NCI-H2081 treated with DMSO at 0.1 percent for 48 hours (cell line): ENCODE measurements at regions not wholly inside any gene's neighbourhood (a gene's known extent, or its start where the extent isn't known, plus 50 kb on each side); places are given as distances from the start of the nearest gene placed in this dataset.

Experiments used
- DNase-seq: peaks from one replicate; lab custom pipeline; 2025; lab: John Stamatoyannopoulos, UW

DNA sequence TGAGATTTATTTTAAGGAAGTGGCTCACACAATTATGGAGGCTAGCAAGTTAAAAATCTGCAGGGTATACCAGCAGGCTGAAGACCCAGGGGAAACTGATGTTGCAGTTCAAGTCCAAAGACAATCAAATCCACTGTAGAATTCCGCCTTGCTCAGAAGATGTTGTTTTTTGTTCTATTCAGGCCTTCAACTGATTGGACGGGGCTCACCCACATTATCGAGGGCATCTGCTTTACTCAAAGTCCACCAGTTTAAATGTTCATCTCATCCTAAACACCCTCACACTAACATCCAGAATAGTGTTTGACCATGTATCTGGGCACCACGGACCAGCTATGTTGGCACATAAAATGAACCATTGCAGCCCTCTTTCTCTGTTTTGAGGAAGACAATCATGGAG, 211.2 kb upstream of the GPR26 start:
- DNase-seq: no peak

DNA sequence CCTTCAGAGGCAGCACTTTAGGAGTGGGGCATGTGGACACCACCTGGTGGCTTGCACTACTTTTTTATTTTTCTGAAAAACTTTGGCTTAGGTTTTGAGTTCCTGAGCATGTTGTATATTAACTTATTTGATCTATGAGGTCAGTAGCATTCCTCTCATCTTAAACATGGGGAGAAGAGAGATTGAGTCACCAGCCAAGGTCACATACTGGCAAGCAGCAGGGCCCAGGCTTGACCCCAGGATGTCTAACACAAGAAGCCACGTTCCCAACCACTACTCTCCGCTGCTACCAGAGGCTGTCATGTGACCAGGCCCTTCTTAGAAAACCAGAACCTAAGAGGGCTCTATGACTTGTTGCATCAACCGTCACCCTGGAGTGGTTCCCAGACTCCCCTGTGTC, 210.3 kb upstream of the GPR26 start:
- DNase-seq: no peak

DNA sequence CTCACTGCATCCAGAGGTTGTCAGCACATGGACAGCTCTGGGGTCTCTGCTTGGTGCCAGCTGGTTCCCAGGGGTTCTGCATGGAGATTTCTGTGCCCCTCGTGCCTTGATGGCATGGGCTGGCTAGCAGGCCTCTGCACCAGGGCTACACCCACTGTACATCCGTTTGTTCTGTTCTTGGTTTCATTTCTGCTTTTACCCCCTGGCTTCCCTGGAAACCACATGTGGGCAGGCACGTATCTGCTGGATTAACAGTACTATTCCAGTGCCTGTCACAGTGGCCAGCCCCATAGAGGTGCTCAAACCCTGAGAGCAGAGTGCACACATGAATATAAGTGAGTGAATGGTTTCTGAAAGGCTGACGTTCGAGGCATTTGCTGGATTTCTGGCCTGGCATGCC, 207.2 kb upstream of the GPR26 start:
- DNase-seq: no peak

DNA sequence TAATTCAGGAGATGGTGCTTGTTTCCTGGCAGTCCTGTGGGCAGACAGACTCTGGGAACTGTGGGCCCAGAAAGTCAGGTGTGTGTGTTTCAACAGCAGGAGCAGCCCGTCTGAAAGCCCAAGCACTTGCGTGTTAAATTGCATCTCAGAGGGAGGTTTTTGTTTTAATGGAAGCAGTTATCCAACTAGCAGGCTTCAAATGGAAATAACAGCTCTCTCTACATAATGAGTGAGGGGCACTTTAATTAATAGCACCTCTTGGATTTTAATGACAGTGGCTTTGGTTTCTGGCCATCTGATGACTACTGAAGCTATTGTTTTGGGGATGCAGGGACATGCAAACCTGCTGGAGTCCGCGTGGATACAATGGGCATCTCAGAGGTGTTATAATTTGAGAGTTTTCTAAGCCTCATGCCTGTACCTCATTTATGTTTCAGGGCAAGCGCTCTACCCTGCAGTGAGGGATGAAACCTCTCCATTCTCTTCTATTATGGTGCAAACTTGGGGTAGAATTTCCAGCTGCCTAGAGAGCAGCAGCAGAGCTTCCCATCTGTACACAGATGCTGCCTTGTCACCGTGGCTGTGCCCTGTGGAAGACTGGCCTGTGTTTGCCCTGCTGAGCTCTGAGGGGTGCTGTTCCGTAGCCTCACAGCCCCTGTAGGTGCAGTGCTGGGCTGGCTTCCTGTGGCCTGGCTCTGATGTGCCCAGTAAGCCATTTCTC, 206.6 kb upstream of the GPR26 start:
- DNase-seq: no peak

DNA sequence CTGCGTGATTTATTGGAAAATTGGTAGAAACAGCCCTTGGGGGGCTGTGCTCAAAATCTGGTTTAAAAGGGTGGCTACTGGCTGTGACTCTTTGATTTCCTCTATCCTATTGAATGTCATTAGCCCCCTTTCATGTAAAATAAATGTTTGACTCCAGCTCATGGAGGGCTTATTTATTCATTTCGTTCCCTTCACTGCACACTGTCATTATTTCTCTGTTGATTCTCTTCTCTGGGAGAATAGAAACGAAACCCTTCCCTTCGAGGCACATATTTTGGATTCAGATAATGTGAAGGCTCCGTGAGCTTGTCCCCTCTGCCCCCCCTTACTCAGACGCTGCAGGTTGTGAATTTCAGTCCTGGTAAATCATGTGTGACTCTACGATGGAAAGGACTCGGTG, 203.9 kb upstream of the GPR26 start:
- DNase-seq: no peak

DNA sequence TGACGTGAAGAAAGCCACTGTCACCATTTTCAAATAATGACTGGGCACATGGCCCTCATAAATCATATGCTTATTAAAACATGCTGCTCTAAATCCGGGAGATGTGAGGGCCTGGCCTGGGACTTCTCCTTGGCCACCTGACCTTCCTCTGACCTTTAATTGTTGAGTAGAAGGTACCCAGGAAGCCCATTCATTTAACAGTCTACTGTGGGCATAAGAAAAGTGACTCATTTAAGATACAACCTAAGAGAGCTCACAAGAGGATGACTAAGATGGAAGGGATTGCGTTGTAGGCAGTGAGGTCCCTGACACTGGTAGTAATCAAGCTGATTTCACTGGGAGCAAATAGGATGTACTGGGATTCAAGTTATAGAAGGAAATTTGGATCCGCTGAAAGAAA, 203.4 kb upstream of the GPR26 start:
- DNase-seq: no peak

DNA sequence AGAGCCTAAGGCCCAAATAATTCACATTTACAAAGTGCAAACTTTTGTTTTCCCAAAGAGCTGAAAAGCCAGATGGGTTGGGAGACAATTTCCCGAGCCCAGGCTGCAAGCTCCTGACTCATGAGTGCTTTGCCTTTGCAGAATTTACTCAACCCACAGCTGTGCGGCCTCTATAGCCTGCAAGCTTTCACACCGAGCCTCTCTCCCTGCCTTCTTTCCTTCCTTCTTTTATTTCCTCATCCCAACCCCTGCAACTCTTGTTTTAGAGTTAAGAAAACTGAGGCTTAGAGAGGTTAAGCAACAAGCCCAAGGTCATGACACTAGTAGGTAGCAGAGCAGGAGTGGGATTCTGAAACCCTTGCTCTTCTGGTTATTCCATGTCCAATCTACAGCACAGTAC, 203.0 kb upstream of the GPR26 start:
- no peak for DNase-seq

DNA sequence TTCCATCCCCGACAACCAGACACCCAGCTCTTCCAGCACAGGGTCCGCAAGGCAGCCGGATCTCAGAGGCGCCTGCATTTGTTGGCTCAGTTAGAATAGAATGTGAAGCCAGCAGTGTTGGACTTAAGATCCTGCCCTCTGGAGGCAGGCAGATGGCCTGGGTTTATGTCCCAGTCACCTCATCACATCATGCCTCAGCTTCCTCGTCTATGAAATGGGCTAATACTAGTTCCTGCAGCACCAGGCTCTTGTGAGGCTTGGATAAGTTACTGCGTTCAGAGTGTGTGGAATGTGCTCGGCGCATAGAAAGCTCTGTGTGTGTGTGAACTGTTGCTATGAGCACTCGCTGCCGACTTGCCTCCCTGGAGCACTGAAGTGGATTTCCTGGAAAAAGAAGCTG, 202.5 kb upstream of the GPR26 start:
- no peak for DNase-seq

DNA sequence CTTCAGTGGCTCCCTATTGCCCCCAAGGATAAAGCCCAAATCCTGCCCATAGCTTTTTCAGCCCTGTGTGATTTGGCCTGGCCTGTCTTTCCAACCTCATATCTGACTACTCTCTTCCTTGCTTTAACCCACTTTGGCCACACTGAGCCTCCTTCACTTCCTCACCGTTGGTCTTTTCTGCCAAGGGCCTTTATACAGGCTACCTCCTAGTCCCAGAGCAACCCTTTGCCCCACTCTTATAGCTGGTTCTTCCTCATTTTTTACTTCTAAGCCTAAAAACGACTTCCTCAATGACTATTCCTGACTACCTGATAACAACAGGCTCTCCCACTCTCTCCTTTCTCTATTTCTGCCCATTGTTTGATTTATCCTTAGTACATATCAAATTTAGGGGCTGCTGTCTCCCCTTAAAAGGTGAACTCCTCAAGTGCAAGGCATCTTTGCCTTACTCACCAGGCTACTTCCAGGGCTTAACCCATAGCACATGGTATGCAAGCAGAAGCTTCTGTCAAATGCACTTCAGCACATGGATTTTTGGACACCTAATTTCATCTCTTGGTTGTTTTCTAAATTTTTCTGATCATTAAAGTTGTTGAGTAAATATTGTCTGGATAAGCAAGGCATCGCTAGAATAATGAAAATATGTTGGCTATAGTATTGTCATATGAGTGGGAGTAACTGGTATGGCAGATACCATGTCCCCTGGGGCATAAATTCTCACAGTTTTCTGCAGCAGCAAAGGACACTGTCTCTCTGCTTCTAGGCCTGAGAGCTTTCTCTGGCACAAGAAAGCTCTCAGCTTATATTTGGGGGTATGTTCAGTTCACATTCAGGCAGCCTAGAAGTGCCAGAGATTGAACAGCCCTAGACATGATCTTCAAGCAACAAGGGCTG, 201.5 kb upstream of the GPR26 start:
- no peak for DNase-seq

DNA sequence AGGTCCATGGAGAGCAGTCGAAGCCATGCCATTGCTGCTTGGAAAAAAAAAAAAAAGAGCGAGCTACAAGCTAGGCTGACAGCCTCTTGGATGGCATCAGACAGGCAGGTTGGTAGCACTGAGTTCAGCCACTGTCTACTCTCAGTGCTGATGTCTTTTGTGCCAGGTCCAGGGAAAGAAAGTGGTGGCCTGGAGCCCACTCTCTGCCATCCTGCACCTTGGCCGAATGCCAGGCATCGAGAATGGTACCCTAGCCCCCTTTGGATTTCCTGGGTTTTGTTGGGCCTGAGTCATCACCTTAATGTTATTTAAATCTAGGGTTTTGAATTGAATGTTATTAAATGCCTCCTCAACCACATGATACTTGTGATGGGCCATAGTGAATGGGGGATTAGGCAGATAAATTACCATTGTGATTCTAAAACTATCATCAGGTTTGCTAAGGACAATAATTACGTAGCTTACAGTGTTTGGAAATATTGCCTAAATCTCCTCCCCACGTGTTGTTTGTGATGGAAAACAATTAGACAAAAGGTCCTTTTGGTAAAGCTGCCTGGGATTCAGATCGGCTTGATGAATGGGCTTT, 195.7 kb upstream of the GPR26 start:
- DNase-seq: no peak

DNA sequence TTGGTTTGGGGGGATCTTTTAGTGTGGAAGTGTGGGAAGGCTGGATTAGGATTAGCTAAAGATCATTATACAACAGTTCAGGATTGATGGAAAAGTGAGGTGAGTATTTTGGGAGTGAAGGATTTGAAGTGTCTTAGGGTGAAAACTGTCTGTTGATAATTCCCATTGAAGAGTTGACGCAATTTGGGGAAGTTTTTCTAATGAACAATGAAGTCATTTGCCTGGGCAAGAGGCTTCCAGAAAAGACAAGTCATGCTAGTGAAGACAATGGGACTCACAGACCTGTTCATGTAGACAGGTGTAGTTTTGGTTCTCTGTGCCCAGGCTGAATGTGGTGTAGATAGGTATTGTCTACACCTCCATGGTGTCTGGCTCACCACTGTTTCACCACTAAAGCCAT, 194.3 kb upstream of the GPR26 start:
- no peak for DNase-seq

DNA sequence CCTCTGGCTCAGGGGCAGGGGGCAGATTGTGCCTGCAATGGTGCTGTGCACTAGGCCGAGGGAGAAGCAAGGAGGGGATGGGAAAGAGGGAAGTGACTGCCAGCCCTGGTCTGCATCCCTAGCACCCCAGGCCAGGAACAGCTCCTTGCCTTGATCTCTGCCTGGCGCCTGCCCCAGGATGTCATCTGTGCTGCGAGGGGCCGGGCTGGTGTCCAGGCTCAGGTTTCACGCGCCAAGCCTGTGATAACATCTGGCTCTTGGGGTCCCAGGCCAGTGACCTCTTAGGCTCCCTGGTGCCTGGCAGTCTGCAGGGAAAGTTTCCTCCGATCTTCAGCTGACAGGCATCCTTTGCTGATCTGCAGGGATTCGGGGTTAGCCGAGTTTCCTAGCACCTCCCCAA, 193.5 kb upstream of the GPR26 start:
- no peak for DNase-seq

DNA sequence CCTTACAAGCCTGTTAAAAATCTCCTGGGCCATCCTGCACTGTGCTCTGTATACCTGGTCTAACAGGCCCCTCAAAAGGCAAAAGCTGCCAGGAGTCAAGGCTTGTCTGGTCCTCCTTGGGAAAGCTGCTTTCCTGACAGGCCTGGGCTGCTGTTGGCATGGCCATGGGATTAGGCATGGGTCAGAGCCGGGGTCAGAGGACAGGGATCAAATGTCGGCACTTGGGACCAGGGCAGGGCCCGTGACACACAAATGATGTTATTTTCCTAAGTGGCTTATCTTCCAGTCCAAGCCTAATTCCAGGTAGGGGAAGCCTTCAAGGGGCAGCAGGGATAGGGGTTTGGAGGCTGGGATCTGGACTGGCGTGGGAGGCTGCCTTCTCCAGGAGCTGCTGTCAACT, 191.5 kb upstream of the GPR26 start:
- DNase-seq: no peak

DNA sequence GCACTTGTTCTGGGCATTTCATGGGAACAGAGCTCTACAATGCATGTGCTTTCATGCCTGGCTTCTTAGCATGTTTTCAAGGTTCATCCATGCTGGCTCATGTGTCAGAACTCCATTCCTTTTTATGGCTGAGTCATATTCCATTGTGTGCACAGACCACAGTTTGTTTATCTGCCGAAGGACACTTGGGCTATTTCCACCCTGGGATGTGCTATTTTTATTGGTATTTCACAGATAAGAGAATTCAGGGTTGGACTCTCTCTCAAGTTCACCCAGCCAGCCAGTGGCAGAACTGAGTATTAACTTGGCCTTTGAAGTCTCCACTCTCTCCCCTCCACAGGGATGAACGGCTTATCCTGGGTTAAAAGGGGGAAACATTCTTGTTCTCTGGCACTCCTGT, 190.7 kb upstream of the GPR26 start:
- no peak for DNase-seq

DNA sequence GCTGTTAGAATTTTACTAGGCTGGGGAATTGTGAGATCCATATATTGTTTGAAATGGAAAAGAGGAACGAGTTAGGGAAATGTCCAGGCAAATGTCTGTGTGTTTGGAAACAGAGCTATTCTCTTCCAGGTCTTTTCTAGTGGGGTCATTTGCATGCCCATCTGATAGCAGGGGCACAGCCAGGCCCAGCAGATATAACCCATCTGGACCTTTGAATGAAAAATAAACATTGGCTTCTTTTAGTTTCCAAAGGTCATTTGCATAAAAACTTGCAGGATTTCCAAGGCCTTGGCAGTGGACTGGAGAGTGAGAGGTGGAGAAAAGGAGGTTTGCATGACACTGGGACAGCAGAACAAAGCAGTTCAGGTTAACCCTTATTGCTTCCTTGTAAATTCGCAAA, 188.0 kb upstream of the GPR26 start:
- DNase-seq: no peak

DNA sequence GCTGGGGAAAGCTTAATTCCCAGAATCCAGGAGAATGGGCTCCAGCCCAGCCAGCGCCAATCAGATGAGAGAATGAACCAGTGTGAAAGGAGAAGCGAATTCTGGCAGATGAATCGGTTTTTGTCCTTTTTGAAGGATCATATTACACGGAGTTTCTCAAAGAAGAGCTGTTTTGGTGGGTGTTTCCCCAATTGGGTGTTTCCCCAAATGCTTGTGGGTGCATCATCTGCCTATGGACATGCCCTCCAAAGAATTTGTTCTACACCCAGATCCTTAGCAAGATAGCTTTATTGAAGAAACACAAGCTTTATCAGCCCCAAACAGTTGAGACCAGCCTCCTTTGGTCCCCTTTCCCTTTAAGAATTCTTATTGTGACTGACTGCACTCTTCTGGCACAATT, 186.5 kb upstream of the GPR26 start:
- DNase-seq: no peak

DNA sequence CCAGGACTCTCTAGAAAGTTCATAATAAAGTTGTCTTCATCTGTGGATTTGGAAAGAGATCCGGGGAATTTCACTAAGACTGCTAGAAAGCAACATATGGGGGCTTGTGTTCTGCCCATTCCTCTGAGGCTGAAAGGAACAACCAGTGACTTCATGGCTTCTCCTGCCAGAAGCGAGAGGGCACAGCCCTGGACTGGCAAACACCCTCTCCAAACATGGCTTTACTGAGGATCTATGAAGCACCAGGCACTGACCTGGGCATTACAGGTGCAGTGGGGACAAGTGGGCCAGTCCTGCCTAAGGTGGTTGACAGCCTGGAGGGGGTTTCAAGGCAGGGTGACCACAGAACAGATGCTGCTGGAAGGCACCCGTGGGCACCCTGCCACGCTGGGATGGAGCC, 185.8 kb upstream of the GPR26 start:
- DNase-seq: no peak

DNA sequence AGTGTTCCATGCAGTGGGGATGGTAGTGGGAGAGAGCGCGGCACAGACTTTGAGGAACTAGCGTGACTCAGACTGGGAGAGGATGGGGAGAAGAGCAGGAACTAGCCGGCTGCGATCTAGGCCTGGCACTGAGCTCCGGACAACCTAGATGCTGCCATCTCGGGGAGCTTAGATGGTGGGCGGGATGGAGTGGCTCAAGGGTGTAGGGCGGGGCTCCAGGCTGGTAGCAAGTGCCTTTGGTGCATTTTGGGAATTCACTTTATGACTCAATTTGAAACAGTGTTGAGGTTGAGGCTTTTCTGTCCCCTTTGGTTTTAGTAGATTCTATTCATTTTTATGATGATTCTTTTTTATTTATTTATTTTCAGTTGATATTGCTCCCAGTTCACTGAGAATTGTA, 185.3 kb upstream of the GPR26 start:
- DNase-seq: no peak

DNA sequence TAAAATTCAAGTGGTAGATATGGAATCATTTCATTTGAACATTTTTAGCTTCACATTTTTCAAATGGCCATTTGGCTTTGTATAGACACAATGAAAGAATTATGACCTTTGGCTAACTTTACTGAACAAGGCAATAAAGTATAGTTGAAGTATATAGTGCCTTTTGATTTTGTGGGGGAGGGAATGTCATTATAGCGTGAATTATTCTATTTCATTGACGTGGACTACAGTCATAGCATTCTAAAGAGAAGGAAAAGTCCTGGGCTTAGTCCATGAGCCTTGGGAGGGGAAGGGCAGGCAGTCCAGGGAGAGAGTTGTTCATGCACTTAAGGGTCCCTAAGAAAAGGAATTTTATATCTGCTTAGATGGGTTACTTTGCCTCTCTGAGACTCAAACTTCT, 181.4 kb upstream of the GPR26 start:
- no peak for DNase-seq

DNA sequence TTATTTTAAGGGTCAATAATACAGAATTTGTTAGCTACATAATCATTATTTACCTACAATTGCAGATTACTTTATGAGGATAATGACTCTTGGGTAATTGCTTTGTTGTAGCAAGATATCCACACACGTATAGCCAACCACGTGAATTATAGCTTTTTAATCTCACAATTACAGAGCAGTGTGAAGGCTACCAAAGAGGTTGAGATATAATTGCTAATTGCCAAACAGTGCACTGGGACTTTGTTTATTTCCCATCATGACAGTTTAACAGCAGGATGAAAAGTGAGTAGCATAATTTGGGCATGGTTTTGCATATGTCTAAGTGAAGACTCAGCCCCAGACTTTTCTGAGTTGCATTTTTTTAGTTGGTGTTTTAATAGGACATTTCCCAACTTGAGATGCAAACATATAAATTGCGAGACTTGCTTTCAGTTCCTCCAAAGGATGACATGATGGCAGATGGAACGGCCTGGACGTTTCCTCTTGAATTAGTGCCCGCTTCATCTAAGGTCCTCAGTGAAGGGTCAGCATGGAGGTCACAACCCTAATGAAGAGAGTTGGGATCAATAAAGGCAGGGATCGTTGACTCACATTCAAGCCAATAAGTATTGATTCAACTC, 180.7 kb upstream of the GPR26 start:
- no peak for DNase-seq

DNA sequence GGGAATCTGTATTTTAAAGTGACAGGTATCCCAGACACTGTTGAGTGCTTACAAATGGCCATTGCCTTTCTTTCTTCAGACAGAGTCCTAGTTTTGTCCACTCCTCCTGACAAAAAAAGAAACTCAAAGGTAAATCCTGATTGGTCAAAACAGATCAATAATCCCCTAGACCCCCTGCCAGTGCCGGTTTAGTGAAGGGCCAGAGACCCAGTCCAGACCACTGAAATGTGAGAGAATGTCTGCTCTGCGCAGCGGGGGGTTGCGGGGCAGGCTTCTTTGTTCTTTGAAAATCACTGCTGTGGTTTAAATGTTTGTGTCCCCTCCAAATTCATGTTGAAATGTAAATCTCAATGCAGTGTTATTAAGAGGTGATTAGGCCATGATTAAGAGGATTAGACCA, 177.7 kb upstream of the GPR26 start:
- DNase-seq: no peak

DNA sequence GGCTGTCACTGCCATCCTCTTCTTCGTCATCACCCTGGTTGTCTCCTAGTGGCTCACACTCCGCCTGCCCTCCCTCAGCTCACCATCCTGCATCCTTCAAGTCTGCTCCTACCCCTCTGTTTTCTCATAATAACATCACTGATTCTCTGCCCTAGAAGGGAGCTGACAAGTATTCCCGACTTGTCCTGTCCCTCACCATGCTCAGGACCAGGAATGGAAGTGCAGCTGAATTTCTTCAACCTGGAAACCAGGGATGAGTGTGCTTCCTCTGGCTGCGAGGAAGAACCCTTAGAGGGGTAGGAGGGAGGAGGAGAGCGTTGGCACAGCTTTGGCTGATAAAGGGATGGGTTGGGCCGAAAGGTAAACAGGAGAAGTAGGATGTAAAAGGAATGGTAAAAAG, 174.8 kb upstream of the GPR26 start:
- DNase-seq: no peak

DNA sequence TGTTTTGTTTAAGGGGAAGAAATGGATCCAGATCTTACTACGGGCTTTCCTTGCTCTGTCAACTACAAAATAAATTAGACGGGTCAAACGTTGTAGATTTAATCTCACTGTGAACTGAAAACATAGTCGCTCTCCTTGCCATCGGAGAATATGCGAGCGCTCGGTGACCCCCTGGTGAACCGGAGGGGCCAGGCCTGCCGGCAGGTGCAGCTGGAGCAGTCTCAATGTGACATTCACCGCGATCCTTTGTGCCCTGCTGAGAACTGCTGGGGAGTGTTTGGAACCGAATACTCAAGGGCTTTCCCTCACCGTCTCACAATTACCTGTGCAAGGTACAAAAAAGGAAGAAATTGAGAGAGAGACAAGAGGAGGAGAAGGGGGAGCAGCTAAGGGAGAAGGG, 174.1 kb upstream of the GPR26 start:
- DNase-seq: no peak
